Tibial artery (tissue), 4 donors: ENCODE measurements at regions not wholly inside any gene's neighbourhood (a gene's known extent, or its start where the extent isn't known, plus 50 kb on each side); places are given as distances from the start of the nearest gene placed in this dataset.

Experiments used
- DNase-seq, 2 donors: peaks; one replicate each; pipeline ENCODE4 v3.0.0-alpha.2; 2019
- H3K27ac ChIP-seq, 2 donors: fragments of 200-600 bp; sonication (generic) in 1 of 2; 1 replicate in 1 of 2; 2 replicates in 1 of 2; pipeline ENCODE4 v1.5.1; 2018 to 2019; ENCODE audit warnings: mild to moderate bottlenecking in 1 of 2
- H3K27me3 ChIP-seq, 2 donors: fragments of 200-600 bp; sonication (generic) in 1 of 2; one replicate each; pipeline versions ENCODE4 v1.5.1 to v1.6.0; 2016 to 2019
- H3K36me3 ChIP-seq, 3 donors: fragments of 200-600 bp; sonication (generic) in 2 of 3; one replicate each; pipeline ENCODE4 v1.5.1; 2016 to 2019; ENCODE audit warnings: mild to moderate bottlenecking in 2 of 3
- H3K4me1 ChIP-seq, 4 donors: fragments of 200-600 bp; sonication (generic) in 2 of 4; 1 replicate in 3 of 4; 2 replicates in 1 of 4; pipeline ENCODE4 v1.5.1; 2016 to 2019
- H3K4me3 ChIP-seq, 2 donors: fragments of 200-600 bp; sonication (generic) in 1 of 2; 1 replicate in 1 of 2; 2 replicates in 1 of 2; pipeline ENCODE4 v1.5.1; 2018 to 2019; ENCODE audit warnings: mild to moderate bottlenecking in 2 of 2
- H3K9me3 ChIP-seq, 3 donors: fragments of 200-600 bp; sonication (generic) in 1 of 3; one replicate each; pipeline ENCODE4 v1.5.1; 2016 to 2019
- CTCF ChIP-seq, 2 experiments: fragments of 200-600 bp in 1 of 2; fragments of 450-650 bp in 1 of 2; IDR thresholded peaks; one replicate each; pipeline ENCODE4 v1.5.1; 2017 to 2019; ENCODE audit warnings: antibody characterized with exemption in 2 of 2, mild to moderate bottlenecking in 1 of 2, moderate library complexity in 1 of 2
- intact Hi-C: fragments of 100-400 bp; cut with DNase I; formaldehyde crosslinking; loops from one replicate; pipeline ENCODE4 v1.15.0; 2023; ENCODE audit warnings: low total_unique reads

- H3K9me3 ChIP-seq: peaks cover 0 to 11% (median 5%) of the 10 kb centered on the region in 3 donors
- DNase-seq: no peak
- no peaks in the 10 kb centered on the region for H3K27me3 ChIP-seq
- intact Hi-C loops: no loop called here
- no peak for TF ChIP-seq CTCF (IDR thresholded peaks at IDR 0.05)
- H3K4me1 ChIP-seq: no peaks in the 10 kb centered on the region
- no peak overlapping the region for H3K27ac ChIP-seq
- no peak overlapping the region for H3K4me3 ChIP-seq
- H3K36me3 ChIP-seq: no peaks in the 10 kb centered on the region
Observed at GRCh38 chr9:83147315-83148149, 84.6 kb upstream of the RASEF start.

DNA sequence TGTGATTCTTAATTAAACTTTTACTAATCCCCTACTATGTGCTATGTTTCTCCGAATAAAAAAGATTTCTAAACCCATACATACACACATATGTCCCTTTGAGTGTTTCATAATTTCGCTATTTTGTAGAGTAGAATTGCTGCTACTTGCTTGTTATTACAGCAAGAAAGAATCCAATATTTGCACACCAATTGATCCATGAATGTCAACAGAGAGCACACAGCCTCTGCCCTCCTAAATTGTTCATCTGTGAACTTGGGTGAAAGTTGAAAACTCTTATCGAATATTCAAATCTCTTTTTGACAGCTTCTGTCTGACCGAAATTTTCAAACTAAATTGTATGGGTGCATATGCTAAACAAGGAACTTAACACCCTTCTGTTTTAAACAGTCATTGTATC, 83.4 kb upstream of the RASEF start:
- Histone ChIP-seq H3K27ac (no peak overlapping the region), H3K4me1 (no peaks in the 10 kb centered on the region), H3K36me3 (no peaks in the 10 kb centered on the region), H3K4me3 (no peak overlapping the region), H3K27me3 (no peaks in the 10 kb centered on the region), H3K9me3 (peaks cover 0 to 11% (median 5%) of the 10 kb centered on the region in 3 donors)
- intact Hi-C loops: no loop called here
- no peak for DNase-seq
- TF ChIP-seq CTCF (IDR thresholded peaks at IDR 0.05): no peak

DNA sequence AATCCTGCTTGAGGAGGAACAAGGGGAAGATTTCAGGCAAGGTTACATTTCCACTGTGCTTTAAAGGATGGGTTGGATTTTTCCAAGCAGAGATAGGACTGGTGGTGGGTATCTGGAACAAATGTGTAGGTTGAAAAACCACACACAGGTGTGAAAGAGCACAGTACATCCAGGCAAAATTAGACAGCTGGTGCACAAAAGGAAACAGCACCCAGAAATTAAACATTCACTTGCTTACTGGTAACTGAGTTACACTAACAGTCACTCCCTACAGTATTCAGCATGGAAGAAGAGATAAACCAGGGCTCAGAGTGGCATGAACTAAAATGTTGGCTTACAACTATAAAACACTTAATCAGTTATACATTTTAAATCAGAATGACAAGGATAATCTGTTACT, 81.5 kb upstream of the RASEF start:
- no peak for TF ChIP-seq CTCF (IDR thresholded peaks at IDR 0.05)
- Histone ChIP-seq H3K27me3 (no peaks in the 10 kb centered on the region), H3K4me3 (no peak overlapping the region), H3K9me3 (peaks cover 0 to 11% (median 5%) of the 10 kb centered on the region in 3 donors), H3K36me3 (no peaks in the 10 kb centered on the region), H3K4me1 (no peaks in the 10 kb centered on the region), H3K27ac (no peak overlapping the region)
- intact Hi-C loops: no loop called here
- no peak for DNase-seq

GRCh38 chr9:83142389-83142788, 79.4 kb upstream of the RASEF start:
- Histone ChIP-seq H3K4me1 (no peaks in the 10 kb centered on the region), H3K4me3 (no peak overlapping the region), H3K9me3 (peaks cover 0 to 2% (median 0%) of the 10 kb centered on the region in 3 donors), H3K27me3 (no peaks in the 10 kb centered on the region), H3K27ac (no peak overlapping the region), H3K36me3 (no peaks in the 10 kb centered on the region)
- intact Hi-C loops: loop anchor here (2.0 kb wide), 1 partner anchor 18 kb away; no protein-coding TSS in a partner anchor
- no peak for DNase-seq
- no peak for TF ChIP-seq CTCF (IDR thresholded peaks at IDR 0.05)

- DNase-seq: no peak
- H3K4me3 ChIP-seq: no peak overlapping the region
- TF ChIP-seq CTCF (IDR thresholded peaks at IDR 0.05): no peak
- intact Hi-C loops: loop anchor here (2.0 kb wide), 1 partner anchor 17 kb away; no protein-coding TSS in a partner anchor
- no peaks in the 10 kb centered on the region for H3K4me1 ChIP-seq
- H3K36me3 ChIP-seq: no peaks in the 10 kb centered on the region
- no peaks in the 10 kb centered on the region for H3K27me3 ChIP-seq
- no peaks in the 10 kb centered on the region for H3K9me3 ChIP-seq
- H3K27ac ChIP-seq: no peak overlapping the region
Observed at GRCh38 chr9:83141887-83142286, 78.9 kb upstream of the RASEF start.
